AG04449 (cell line): ENCODE measurements at regions not wholly inside any gene's neighbourhood (a gene's known extent, or its start where the extent isn't known, plus 50 kb on each side); places are given as distances from the start of the nearest gene placed in this dataset.

Source experiments
- CTCF ChIA-PET: fragments of 350-600 bp; formaldehyde crosslinking; extraction: SDS; loops from one replicate; lab custom pipeline; 2021; ENCODE audit warnings: antibody characterized with exemption; lab: Yijun Ruan, JAX
- POLR2A ChIA-PET: fragments of 400-600, 350-600 bp; formaldehyde crosslinking; extraction: SDS; loops from one replicate; lab custom pipeline; 2020; ENCODE audit warnings: antibody characterized with exemption, inconsistent platforms; lab: Yijun Ruan, JAX
- DNase-seq: peaks from one replicate; pipeline ENCODE4 v3.0.0-alpha.2; 2010; ENCODE audit warnings: low read depth, low spot score
- H3K4me3 ChIP-seq: 2 replicates; pipeline ENCODE4 v1.5.1; 2011; ENCODE audit warnings: low read depth, mild to moderate bottlenecking, control low read depth, low read length
- CTCF ChIP-seq: IDR thresholded peaks from one replicate; pipeline ENCODE4 v1.5.1; 2011; ENCODE audit warnings: mild to moderate bottlenecking, moderate library complexity, low read length, control low read depth, inconsistent platforms; ENCODE audit not compliant: insufficient read depth; ENCODE audit errors: missing control alignments

DNA sequence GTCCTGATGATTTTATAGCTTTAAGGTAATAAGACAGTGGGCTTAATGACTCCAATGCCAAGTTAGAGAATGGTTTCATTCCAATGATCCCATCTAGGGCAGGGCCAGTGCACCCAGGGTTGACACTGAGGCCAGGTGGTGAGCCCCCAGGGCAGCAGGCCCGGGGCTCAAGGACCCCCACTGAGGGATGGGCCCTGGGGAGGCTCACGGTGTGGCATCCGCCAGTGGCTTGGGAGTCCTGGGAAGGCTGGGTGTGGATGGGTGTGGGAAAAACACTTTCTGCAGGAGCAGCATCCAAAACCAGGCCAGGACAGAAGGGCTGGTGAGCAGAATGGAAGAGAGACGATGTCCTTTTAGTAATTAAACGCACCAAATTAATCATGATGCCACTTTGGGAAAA lies 626.3 kb downstream of the TBC1D22A start:
- ChIA-PET CTCF (no interaction called here), POLR2A (no interaction called here)

DNA sequence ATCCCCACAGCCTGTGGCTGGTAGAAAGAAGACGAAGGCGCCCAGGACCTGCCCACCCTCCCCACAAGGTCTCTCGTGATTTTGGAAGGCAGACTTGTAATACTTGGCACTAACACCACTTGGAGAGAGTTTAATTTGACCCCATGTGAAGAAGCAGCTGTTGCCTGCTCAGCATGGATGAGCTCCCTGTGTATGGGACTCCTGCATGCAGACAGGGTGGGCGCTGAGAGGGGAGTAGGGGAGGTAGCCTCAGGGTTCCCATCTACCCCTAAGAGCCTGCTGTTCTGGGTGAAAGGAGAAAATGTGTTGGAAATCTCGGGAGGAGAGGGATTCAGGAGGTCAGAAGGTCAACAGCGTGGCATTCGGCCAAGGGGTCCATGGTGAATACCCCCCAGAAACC lies 625.9 kb downstream of the TBC1D22A start:
- no peak overlapping the region for H3K4me3 ChIP-seq
- TF ChIP-seq CTCF = no peak
- no peak for DNase-seq
- POLR2A ChIA-PET = no interaction called here
- CTCF ChIA-PET = no interaction called here

More for the DNA sequence above, 626.3 kb downstream of the TBC1D22A start:
- DNase-seq = no peak
- no peak overlapping the region for H3K4me3 ChIP-seq
- TF ChIP-seq CTCF = no peak

GRCh38 chr22:47386812-47387510 lies 624.5 kb downstream of the TBC1D22A start:
- POLR2A ChIA-PET = no interaction called here
- no peak for TF ChIP-seq CTCF
- CTCF ChIA-PET = no interaction called here
- no peak overlapping the region for H3K4me3 ChIP-seq
- no peak for DNase-seq

GRCh38 chr22:47384977-47385376 lies 622.5 kb downstream of the TBC1D22A start:
- no peak overlapping the region for H3K4me3 ChIP-seq
- ChIA-PET CTCF (no interaction called here), POLR2A (no interaction called here)
- TF ChIP-seq CTCF = no peak
- no peak for DNase-seq

- POLR2A ChIA-PET = no interaction called here
- TF ChIP-seq CTCF = no peak
- no peak for DNase-seq
- no peak overlapping the region for H3K4me3 ChIP-seq
- CTCF ChIA-PET = no interaction called here
These were observed 619.9 kb downstream of the TBC1D22A start for GRCh38 chr22:47382164-47382890.

GRCh38 chr22:47381240-47381639 lies 618.8 kb downstream of the TBC1D22A start:
- DNase-seq = no peak
- no peak overlapping the region for H3K4me3 ChIP-seq
- POLR2A ChIA-PET = no interaction called here
- no peak for TF ChIP-seq CTCF
- CTCF ChIA-PET = no interaction called here
